ENCODE measurements at regions not wholly inside any gene's neighbourhood (a gene's known extent, or its start where the extent isn't known, plus 50 kb on each side); places are given as distances from the start of the nearest gene placed in this dataset.

DNA sequence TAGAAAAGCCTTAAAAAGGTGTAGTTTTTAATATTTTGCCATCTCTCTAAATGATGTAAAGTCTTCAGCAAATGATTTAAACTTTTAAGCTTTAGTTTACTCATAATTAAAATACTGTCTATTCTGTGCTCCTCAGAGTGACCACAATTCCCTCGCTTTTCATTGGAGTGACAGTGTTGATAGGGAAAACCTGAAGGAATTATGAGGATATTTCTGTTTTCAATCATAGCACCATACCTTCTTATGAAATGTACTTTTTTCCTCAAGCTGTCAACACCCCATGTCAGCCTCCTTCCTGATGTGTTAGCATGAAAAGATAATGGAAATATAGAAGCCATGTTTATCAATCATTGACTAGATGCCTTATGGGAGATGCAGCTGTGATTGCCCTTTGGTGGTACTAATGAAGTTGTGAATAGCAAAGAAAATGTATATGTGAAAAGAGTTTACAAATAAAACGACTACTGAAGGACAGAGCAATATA, 145.4 kb upstream of the EYS start:
- Mint-ChIP-seq H3K36me3 (ENCODE audit: low read depth) (no peaks in the 10 kb centered on the region), H3K4me3 (ENCODE audit: low read depth) (no peak overlapping the region), H3K27ac (no peak overlapping the region), H3K9me3 (peaks cover 39% of the 10 kb centered on the region), H3K27me3 (ENCODE audit: low read depth) (no peaks in the 10 kb centered on the region), H3K4me1 (ENCODE audit: low read depth) (no peaks in the 10 kb centered on the region)
- no peak for DNase-seq (ENCODE audit: low spot score)
- intact Hi-C loops (cut with micrococcal nuclease) = no loop called here

DNA sequence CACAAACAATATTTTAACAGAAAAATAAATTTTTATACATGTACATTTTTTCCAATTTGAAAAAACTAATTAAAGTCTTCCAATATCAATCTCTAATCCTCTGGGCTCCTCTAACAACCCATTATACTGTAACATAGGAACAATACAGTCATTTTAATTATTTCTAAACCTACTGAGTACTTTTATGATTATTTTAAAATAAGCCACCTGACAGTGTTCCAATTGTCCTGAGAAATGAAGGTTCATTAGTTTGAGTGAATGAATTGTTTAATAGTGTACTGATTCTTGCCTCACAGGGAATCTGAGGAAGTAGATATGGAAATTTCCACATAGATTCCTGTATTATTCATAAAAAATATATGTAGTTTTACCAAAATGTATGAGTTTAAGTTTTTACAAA, 123.1 kb upstream of the EYS start:
- H3K4me3 Mint-ChIP-seq (ENCODE audit: low read depth) = no peak overlapping the region
- H3K36me3 Mint-ChIP-seq (ENCODE audit: low read depth) = no peaks in the 10 kb centered on the region
- H3K27ac Mint-ChIP-seq = no peak overlapping the region
- H3K27me3 Mint-ChIP-seq (ENCODE audit: low read depth) = no peaks in the 10 kb centered on the region
- H3K4me1 Mint-ChIP-seq (ENCODE audit: low read depth) = no peaks in the 10 kb centered on the region
- DNase-seq (ENCODE audit: low spot score) = no peak
- intact Hi-C loops (cut with micrococcal nuclease) = no loop called here
- peaks cover 27% of the 10 kb centered on the region for H3K9me3 Mint-ChIP-seq

DNA sequence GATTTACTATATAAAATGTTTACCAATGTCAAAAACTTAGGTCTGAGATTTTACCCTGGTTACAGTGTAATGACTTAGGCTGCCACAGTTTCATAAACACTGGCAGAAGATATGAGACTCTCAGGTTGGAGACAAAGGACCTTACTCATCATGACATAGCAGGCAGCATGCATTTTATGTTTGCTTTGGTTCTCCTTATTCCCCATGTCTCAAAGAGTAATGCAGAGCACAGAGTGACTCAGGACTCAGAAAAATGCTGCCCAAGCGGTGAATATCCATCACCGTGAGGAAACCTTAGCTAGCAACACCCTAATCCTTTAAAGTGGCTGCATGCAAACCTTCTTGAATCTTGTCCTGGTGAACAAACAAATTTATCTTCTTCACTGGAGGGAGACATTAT, 112.1 kb upstream of the EYS start:
- H3K27ac Mint-ChIP-seq = no peak overlapping the region
- H3K4me3 Mint-ChIP-seq (ENCODE audit: low read depth) = no peak overlapping the region
- no peaks in the 10 kb centered on the region for H3K27me3 Mint-ChIP-seq (ENCODE audit: low read depth)
- H3K4me1 Mint-ChIP-seq (ENCODE audit: low read depth) = no peaks in the 10 kb centered on the region
- H3K36me3 Mint-ChIP-seq (ENCODE audit: low read depth) = no peaks in the 10 kb centered on the region
- intact Hi-C loops (cut with micrococcal nuclease) = no loop called here
- H3K9me3 Mint-ChIP-seq = peaks cover 44% of the 10 kb centered on the region
- DNase-seq (ENCODE audit: low spot score) = no peak

DNA sequence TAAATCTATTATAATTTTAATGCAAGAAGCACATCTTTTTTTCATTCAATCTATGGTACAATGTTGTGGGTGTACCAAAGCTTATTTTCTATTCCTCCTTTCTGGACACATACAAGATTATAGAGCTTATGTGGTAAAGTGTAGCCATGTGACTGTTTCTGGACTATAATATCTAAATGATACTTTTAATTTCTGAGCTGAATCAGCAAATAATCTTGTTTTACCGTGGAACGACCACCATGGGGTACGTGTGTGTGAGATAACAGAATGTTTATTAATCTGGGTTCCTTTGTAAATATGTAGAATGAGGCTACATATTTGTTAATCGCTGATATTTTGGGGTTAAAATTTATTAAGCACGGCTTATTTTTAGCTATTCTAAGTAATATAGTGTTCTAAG, 111.5 kb upstream of the EYS start:
- H3K27me3 Mint-ChIP-seq (ENCODE audit: low read depth) = no peaks in the 10 kb centered on the region
- no peak overlapping the region for H3K27ac Mint-ChIP-seq
- no peak for DNase-seq (ENCODE audit: low spot score)
- intact Hi-C loops (cut with micrococcal nuclease) = no loop called here
- no peaks in the 10 kb centered on the region for H3K36me3 Mint-ChIP-seq (ENCODE audit: low read depth)
- H3K4me1 Mint-ChIP-seq (ENCODE audit: low read depth) = no peaks in the 10 kb centered on the region
- no peak overlapping the region for H3K4me3 Mint-ChIP-seq (ENCODE audit: low read depth)
- H3K9me3 Mint-ChIP-seq = peaks cover 39% of the 10 kb centered on the region

DNA sequence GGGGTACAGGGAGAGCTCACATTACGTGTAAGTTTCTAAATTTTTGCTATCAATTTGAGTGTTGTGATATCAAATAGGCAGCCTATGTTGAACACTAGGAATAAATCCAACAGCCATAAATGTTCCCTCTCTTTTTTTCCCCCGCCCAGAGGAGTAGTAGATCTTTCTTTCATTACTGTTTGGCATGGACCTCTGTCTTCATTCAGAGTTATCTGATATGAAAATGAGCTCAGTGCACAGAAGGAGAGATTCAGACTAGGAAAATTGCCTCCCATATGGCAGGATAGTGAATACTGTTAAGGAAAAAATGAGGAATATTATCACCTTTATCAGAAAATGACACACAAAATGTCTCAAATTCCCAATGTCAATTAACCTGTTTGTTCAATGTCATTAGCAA, 110.0 kb upstream of the EYS start:
- no peaks in the 10 kb centered on the region for H3K36me3 Mint-ChIP-seq (ENCODE audit: low read depth)
- H3K4me1 Mint-ChIP-seq (ENCODE audit: low read depth) = no peaks in the 10 kb centered on the region
- no peak for DNase-seq (ENCODE audit: low spot score)
- no peak overlapping the region for H3K4me3 Mint-ChIP-seq (ENCODE audit: low read depth)
- H3K27ac Mint-ChIP-seq = no peak overlapping the region
- intact Hi-C loops (cut with micrococcal nuclease) = no loop called here
- peaks cover 37% of the 10 kb centered on the region for H3K9me3 Mint-ChIP-seq
- no peaks in the 10 kb centered on the region for H3K27me3 Mint-ChIP-seq (ENCODE audit: low read depth)

DNA sequence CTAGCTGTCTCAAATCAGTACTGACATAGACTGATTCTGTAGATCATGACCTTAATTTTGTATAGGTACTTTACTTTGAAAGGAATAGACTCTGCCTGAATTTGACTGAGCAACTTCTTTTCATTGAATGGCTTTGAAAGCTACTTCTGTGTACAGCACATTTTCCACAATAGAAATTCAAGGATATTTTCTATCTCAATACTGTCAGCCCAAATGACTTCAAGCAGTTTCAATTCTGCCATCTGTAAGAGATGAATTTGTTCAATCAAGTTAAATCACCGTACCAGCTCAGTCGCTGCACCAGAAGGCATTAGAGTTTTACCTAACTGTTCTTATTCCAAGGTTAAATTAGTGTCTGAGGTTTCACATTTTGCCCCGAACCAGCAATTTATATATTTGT, 107.0 kb upstream of the EYS start:
- H3K4me3 Mint-ChIP-seq (ENCODE audit: low read depth) = no peak overlapping the region
- no peak for DNase-seq (ENCODE audit: low spot score)
- H3K4me1 Mint-ChIP-seq (ENCODE audit: low read depth) = no peaks in the 10 kb centered on the region
- H3K36me3 Mint-ChIP-seq (ENCODE audit: low read depth) = no peaks in the 10 kb centered on the region
- intact Hi-C loops (cut with micrococcal nuclease) = no loop called here
- peaks cover 23% of the 10 kb centered on the region for H3K9me3 Mint-ChIP-seq
- no peak overlapping the region for H3K27ac Mint-ChIP-seq
- no peaks in the 10 kb centered on the region for H3K27me3 Mint-ChIP-seq (ENCODE audit: low read depth)

DNA sequence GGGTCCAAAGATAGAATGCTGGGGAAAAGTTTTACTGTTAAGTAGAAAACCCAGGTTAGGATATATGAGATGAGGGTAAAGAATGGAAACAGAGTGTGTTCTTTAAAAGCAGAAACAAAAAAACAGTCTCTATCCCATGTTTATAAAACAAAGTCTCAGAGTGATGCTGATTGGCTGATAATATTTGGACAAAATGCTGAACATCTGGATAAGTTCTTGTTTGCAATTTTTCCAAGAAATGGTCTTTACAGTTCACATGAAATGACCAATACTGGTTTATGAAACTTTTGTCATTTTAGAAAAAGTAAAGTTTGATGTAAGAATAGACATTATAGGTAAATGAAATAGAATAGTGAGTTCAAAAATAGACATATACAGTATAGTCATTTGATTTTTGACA, 96.2 kb upstream of the EYS start:
- Mint-ChIP-seq H3K9me3 (peaks cover 20% of the 10 kb centered on the region), H3K27me3 (ENCODE audit: low read depth) (no peaks in the 10 kb centered on the region), H3K4me3 (ENCODE audit: low read depth) (no peak overlapping the region), H3K27ac (no peak overlapping the region), H3K36me3 (ENCODE audit: low read depth) (no peaks in the 10 kb centered on the region), H3K4me1 (ENCODE audit: low read depth) (no peaks in the 10 kb centered on the region)
- intact Hi-C loops (cut with micrococcal nuclease) = no loop called here
- no peak for DNase-seq (ENCODE audit: low spot score)

DNA sequence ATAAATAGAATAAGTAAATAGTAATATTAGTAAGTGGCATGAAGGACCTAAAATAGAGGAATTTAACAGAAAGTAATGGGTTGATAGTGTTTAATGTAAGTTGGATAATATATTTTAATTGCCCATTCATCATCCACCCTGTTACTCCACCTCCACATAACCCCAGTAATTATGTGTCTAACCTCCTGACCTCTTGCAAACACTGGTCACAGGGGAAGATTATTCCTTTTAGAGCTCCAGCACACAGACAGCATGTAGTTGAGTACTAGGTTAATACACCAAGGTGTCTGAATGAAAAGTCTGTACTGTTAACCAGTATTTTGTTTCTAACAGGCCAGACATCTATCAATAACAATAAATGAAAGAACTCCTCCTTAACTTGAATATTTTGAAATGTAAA, 92.4 kb upstream of the EYS start:
- Mint-ChIP-seq H3K36me3 (ENCODE audit: low read depth) (no peaks in the 10 kb centered on the region), H3K4me1 (ENCODE audit: low read depth) (no peaks in the 10 kb centered on the region), H3K27ac (no peak overlapping the region), H3K27me3 (ENCODE audit: low read depth) (no peaks in the 10 kb centered on the region), H3K9me3 (peaks cover 10% of the 10 kb centered on the region), H3K4me3 (ENCODE audit: low read depth) (no peak overlapping the region)
- no peak for DNase-seq (ENCODE audit: low spot score)
- intact Hi-C loops (cut with micrococcal nuclease) = no loop called here

DNA sequence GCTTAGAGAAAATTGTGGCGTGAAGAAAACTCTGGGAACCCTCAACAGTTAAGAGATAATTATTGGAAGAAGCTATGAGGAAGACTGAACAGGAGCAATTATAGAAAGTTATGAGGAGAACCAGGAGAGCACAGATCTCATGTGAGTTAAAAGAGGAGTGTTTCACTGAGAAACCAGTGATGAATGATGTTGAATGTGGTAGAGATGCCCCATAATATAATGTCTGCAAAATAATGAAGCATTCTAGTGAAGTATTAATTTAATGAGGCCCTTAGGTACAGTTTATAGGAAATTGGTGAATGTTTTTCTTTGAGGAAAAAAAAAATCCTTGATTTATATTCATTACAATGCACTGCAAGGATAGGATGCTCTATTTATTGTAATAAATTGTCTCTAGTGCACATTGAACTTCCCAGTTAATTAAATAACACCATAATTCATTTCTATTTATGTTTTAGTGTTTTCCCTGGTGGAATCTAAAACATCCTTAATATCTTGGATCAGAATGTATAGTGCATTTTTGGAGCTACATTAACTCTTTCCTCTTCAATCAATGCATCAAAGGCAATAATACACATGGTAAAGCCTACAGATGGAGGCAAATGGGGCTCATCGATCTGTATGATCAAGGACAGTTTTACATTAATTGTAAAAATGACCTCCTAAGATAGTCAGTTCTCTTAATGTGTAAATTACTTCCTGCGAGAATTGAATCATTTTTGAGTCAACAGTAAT, 91.4 kb upstream of the EYS start:
- H3K36me3 Mint-ChIP-seq (ENCODE audit: low read depth) = no peaks in the 10 kb centered on the region

DNA sequence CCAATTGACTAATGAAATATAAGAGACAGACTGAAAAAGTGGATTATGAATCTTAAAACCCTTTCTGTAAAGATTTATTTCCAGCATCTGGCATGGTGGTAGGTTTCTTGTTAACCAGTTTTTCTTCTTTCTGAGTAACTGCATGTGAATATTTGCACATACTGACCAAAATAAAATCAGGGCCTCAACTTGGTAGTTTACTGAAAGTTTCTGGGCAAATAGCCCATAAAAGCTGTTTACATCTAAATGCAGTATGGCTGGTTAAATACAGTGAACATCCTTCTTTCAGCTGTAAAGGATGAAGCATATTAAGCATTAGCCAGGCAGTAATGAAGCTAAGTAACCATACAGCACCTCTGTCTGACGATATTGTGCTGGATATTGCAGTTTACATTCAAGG, 83.6 kb upstream of the EYS start:
- Mint-ChIP-seq H3K36me3 (ENCODE audit: low read depth) (no peaks in the 10 kb centered on the region), H3K27me3 (ENCODE audit: low read depth) (no peaks in the 10 kb centered on the region), H3K4me3 (ENCODE audit: low read depth) (no peak overlapping the region), H3K27ac (no peak overlapping the region), H3K9me3 (peaks cover 29% of the 10 kb centered on the region), H3K4me1 (ENCODE audit: low read depth) (no peaks in the 10 kb centered on the region)
- no peak for DNase-seq (ENCODE audit: low spot score)
- intact Hi-C loops (cut with micrococcal nuclease) = no loop called here

More for the DNA sequence above, 91.4 kb upstream of the EYS start:
- no peak for DNase-seq (ENCODE audit: low spot score)
- H3K9me3 Mint-ChIP-seq = peaks cover 6% of the 10 kb centered on the region
- intact Hi-C loops (cut with micrococcal nuclease) = no loop called here
- H3K4me1 Mint-ChIP-seq (ENCODE audit: low read depth) = no peaks in the 10 kb centered on the region
- H3K27ac Mint-ChIP-seq = no peak overlapping the region
- no peaks in the 10 kb centered on the region for H3K27me3 Mint-ChIP-seq (ENCODE audit: low read depth)
- H3K4me3 Mint-ChIP-seq (ENCODE audit: low read depth) = no peak overlapping the region

DNA sequence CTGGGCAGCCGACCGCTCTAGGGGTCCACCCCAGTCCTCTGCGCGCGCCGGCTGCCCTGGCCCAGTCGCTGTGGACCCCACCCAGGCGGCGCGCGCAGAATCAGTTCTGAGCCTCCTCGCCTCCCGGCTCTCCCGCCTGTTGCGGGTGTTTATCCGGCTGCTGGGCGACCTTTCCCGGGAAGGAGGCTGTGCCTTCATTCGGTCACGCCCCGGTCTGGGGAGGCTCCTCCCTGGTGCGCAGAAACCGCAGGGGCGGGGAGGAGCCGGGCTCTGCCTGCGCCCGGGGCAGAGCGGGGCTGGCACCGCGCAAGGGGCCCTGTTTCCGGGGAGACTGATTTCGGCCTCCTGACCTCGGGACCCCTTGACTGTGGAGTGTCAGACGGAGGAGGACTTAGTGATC, 80.8 kb upstream of the EYS start:
- no peak for DNase-seq (ENCODE audit: low spot score)
- H3K9me3 Mint-ChIP-seq = peaks cover 37% of the 10 kb centered on the region
- H3K27me3 Mint-ChIP-seq (ENCODE audit: low read depth) = no peaks in the 10 kb centered on the region
- intact Hi-C loops (cut with micrococcal nuclease) = no loop called here
- H3K27ac Mint-ChIP-seq = no peak overlapping the region
- no peaks in the 10 kb centered on the region for H3K4me1 Mint-ChIP-seq (ENCODE audit: low read depth)
- no peak overlapping the region for H3K4me3 Mint-ChIP-seq (ENCODE audit: low read depth)
- no peaks in the 10 kb centered on the region for H3K36me3 Mint-ChIP-seq (ENCODE audit: low read depth)

DNA sequence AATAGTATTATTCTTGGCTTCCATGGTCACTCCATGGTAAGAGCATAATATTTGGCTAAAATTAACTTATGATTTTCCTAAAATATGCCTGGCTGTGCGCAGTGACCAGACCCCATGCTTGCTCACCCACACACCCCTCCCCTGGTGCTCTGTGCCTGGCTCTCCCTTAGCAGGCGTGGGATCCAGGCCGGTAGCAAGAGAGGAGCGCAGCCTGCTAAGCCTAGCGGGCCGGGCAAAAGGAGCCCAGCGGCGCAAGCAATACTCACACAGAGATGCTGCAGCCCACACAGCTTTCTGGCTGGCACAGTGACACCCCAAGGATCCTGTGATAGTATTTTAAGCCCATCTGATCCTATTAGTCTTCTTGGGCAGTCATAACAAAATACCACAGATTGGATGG, 79.8 kb upstream of the EYS start:
- Mint-ChIP-seq H3K36me3 (ENCODE audit: low read depth) (no peaks in the 10 kb centered on the region), H3K27ac (no peak overlapping the region), H3K27me3 (ENCODE audit: low read depth) (no peaks in the 10 kb centered on the region), H3K9me3 (peaks cover 41% of the 10 kb centered on the region), H3K4me1 (ENCODE audit: low read depth) (no peaks in the 10 kb centered on the region), H3K4me3 (ENCODE audit: low read depth) (no peak overlapping the region)
- DNase-seq (ENCODE audit: low spot score) = no peak
- intact Hi-C loops (cut with micrococcal nuclease) = no loop called here

DNA sequence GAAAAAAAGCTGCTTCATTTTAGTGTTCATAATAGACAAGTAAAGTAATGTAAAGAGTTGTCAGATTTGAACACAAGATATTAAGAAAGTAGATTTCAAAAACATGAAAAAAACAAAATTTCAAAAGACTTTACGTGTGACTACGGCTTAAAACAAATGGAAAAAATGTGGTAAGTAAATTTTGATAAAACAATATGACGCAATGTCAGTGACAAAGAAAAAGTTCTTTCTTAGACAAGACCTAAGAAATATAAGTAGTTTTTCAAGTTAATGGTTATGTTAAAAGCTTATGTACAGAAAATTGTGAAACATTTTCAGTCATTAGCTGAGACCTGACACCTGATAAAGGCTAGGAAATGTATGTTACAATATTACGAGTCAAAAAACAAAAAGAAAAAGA, 73.7 kb upstream of the EYS start:
- Mint-ChIP-seq H3K27ac (no peak overlapping the region), H3K27me3 (ENCODE audit: low read depth) (no peaks in the 10 kb centered on the region), H3K9me3 (peaks cover 31% of the 10 kb centered on the region), H3K4me1 (ENCODE audit: low read depth) (no peaks in the 10 kb centered on the region), H3K4me3 (ENCODE audit: low read depth) (no peak overlapping the region), H3K36me3 (ENCODE audit: low read depth) (no peaks in the 10 kb centered on the region)
- DNase-seq (ENCODE audit: low spot score) = no peak
- intact Hi-C loops (cut with micrococcal nuclease) = no loop called here

DNA sequence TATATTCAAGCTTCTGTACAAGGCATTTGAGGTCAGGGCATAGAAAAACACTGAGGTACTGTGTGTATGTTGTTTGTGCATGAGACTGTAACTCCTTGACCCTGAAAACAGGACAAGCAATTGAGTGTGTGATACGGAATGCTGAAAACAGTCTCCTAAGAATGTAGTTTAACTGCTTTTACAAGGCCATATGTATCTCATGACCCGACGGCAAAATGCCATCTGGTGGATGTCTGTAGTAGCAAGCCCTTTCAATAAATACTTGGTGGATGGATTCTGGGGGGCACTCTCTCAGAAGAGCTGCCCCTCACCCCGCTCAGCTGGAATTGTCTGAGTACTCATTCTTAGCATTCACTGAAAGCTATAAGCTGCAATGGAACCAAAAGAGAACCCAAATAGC, 69.3 kb upstream of the EYS start:
- no peaks in the 10 kb centered on the region for H3K27me3 Mint-ChIP-seq (ENCODE audit: low read depth)
- H3K36me3 Mint-ChIP-seq (ENCODE audit: low read depth) = no peaks in the 10 kb centered on the region
- intact Hi-C loops (cut with micrococcal nuclease) = no loop called here
- H3K4me3 Mint-ChIP-seq (ENCODE audit: low read depth) = no peak overlapping the region
- peaks cover 36% of the 10 kb centered on the region for H3K9me3 Mint-ChIP-seq
- H3K27ac Mint-ChIP-seq = no peak overlapping the region
- DNase-seq (ENCODE audit: low spot score) = no peak
- no peaks in the 10 kb centered on the region for H3K4me1 Mint-ChIP-seq (ENCODE audit: low read depth)
